A549 (cell line): ENCODE measurements at regions not wholly inside any gene's neighbourhood (a gene's known extent, or its start where the extent isn't known, plus 50 kb on each side); places are given as distances from the start of the nearest gene placed in this dataset.

Experiments used
- CTCF ChIP-seq: fragments of >200 bp; sonication (Bioruptor Twin); formaldehyde crosslinking; IDR thresholded peaks from 3 replicates; pipeline ENCODE4 v1.5.1; 2016
- EP300 ChIP-seq, 2 experiments: fragments of >200 bp; sonication (Bioruptor Twin); formaldehyde crosslinking; IDR thresholded peaks; 2 replicates in 1 of 2; 3 replicates in 1 of 2; pipeline ENCODE4 v1.6.1; 2016 to 2017
- HDAC2 ChIP-seq: fragments of 200-600 bp; sonication (generic); IDR thresholded peaks from 2 replicates; pipeline ENCODE4 v1.6.1; 2016
- MAZ ChIP-seq: fragments of 150-350 bp; IDR thresholded peaks from 2 replicates; pipeline ENCODE4 v1.6.1; 2014; ENCODE audit warnings: antibody characterized with exemption, low read depth, low read length, borderline replicate concordance
- POLR2A ChIP-seq: IDR thresholded peaks from 2 replicates; pipeline ENCODE4 v1.6.1; 2012; ENCODE audit warnings: mild to moderate bottlenecking, low read length
- SMC3 ChIP-seq: fragments of >200 bp; sonication (Bioruptor Twin); formaldehyde crosslinking; IDR thresholded peaks from 3 replicates; pipeline ENCODE4 v1.6.1; 2018; ENCODE audit warnings: inconsistent platforms

DNA sequence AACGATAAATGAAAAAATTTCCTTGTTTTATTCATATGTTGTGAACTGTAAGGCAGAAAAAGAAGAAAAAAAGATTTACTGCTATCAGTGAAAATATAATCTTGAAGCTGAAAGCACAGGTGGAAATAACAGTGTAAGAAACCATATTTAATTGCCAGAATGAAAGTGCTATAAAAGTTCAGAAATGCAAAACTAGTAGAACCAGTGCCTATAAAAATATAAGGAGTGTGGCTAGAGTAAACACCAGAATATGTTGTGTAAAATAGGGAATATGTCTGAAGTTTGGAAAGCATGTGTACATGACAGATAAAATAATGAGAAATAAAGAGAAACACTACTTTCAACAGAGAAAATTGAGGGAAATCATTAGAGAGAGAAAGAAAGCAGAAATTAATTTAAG, 350.5 kb upstream of the NPSR1 start:
- no peak for TF ChIP-seq POLR2A
- no peak for TF ChIP-seq MAZ
- TF ChIP-seq SMC3: no peak
- TF ChIP-seq CTCF: no peak
- TF ChIP-seq HDAC2: no peak
- TF ChIP-seq EP300 (IDR thresholded peaks at IDR 0.05): no peak
